PC-3 (cell line): ENCODE measurements at regions not wholly inside any gene's neighbourhood (a gene's known extent, or its start where the extent isn't known, plus 50 kb on each side); places are given as distances from the start of the nearest gene placed in this dataset.
A peak's percentile ranks its signal among the peaks of the same experiment; 100 is the strongest.

Source experiments
- ATAC-seq: fragments of 200-7000 bp; cut with Tn5 transposase; 2 replicates; pipeline ENCODE4 v1.9.1; 2020; ENCODE audit warnings: mild to moderate bottlenecking, moderate library complexity
- BruUV-seq: library from RNA; stranded (reverse); fragments of 400-500 nt; replicated peaks from 2 replicates; lab custom pipeline; 2021; lab: Mats Ljungman, UMichigan
- CTCF ChIA-PET: fragments of 300-600 bp; sonication (Branson Sonifier 250); formaldehyde crosslinking; loops from one replicate; lab custom pipeline; 2022; ENCODE audit warnings: antibody characterized with exemption; lab: Charles Lee
- POLR2A ChIA-PET: fragments of 300-600 bp; sonication (Branson Sonifier 250); formaldehyde crosslinking; loops from one replicate; lab custom pipeline; 2022; ENCODE audit warnings: antibody characterized with exemption; ENCODE audit not compliant: unreplicated experiment; lab: Charles Lee
- DNase-seq: peaks from one replicate; pipeline ENCODE4 v3.0.0-alpha.2; 2015
- H2AFZ ChIP-seq: fragments of 300-600 bp; sonication (generic); 2 replicates; pipeline ENCODE4 v1.6.0; 2016; ENCODE audit warnings: antibody characterized with exemption, low read length
- H3F3A ChIP-seq: fragments of 300-600 bp; sonication (generic); one replicate; pipeline ENCODE4 v1.6.0; 2017; ENCODE audit warnings: antibody characterized with exemption, low read length, control low read depth, mild to moderate bottlenecking; ENCODE audit not compliant: unreplicated experiment
- H3K27ac ChIP-seq: fragments of 300-600 bp; sonication (generic); 2 replicates; pipeline ENCODE4 v1.5.1; 2016; ENCODE audit warnings: mild to moderate bottlenecking, low read length
- H3K27me3 ChIP-seq: fragments of 300-600 bp; sonication (generic); 2 replicates; pipeline ENCODE4 v1.6.1; 2016; ENCODE audit warnings: low read length, mixed read lengths
- H3K36me3 ChIP-seq: fragments of 300-600 bp; sonication (generic); 2 replicates; pipeline ENCODE4 v1.6.1; 2016; ENCODE audit warnings: low read depth, mixed run types, low read length, mixed read lengths
- H3K4me1 ChIP-seq: fragments of 300-600 bp; sonication (generic); 2 replicates; pipeline ENCODE4 v1.5.1; 2016; ENCODE audit warnings: low read length; ENCODE audit not compliant: insufficient read depth
- H3K4me2 ChIP-seq: fragments of 300-600 bp; sonication (generic); 2 replicates; pipeline ENCODE4 v1.6.0; 2016; ENCODE audit warnings: low read length
- H3K4me3 ChIP-seq: fragments of 300-600 bp; sonication (generic); 2 replicates; pipeline ENCODE4 v1.5.1; 2016; ENCODE audit warnings: mild to moderate bottlenecking, low read length, mixed read lengths
- H3K79me2 ChIP-seq: fragments of 300-600 bp; sonication (generic); 2 replicates; pipeline ENCODE4 v1.6.1; 2017; ENCODE audit warnings: low read length, mixed read lengths
- H3K9ac ChIP-seq: fragments of 300-600 bp; sonication (generic); 2 replicates; pipeline ENCODE4 v1.6.0; 2016; ENCODE audit warnings: mild to moderate bottlenecking, low read length
- H3K9me2 ChIP-seq: fragments of 300-600 bp; sonication (generic); replicated peaks from 2 replicates; pipeline ENCODE4 v1.6.1; 2016; ENCODE audit warnings: mixed run types, low read length, mixed read lengths
- H3K9me3 ChIP-seq: fragments of 300-600 bp; sonication (generic); 2 replicates; pipeline ENCODE4 v1.6.1; 2016; ENCODE audit warnings: low read length, mixed read lengths
- H4K20me1 ChIP-seq: fragments of 300-600 bp; sonication (generic); 2 replicates; pipeline ENCODE4 v1.6.1; 2016; ENCODE audit warnings: low read length, mixed read lengths
- CTCF ChIP-seq: fragments of 300-600 bp; sonication (generic); conservative IDR thresholded peaks from 2 replicates; pipeline ENCODE4 v1.5.1; 2017; ENCODE audit warnings: antibody characterized with exemption, low read depth, mild to moderate bottlenecking, low read length
- EZH2 ChIP-seq: fragments of 300-600 bp; sonication (generic); IDR thresholded peaks from one replicate; pipeline ENCODE4 v1.6.1; 2017; ENCODE audit warnings: antibody characterized with exemption, mild to moderate bottlenecking, low read length; ENCODE audit not compliant: unreplicated experiment
- EZH2phosphoT487 ChIP-seq: fragments of 300-600 bp; sonication (generic); IDR thresholded peaks from 2 replicates; pipeline ENCODE4 v1.6.1; 2018; ENCODE audit warnings: mild to moderate bottlenecking, antibody characterized with exemption, low read length, borderline replicate concordance
- intact Hi-C: fragments of 100-400 bp; cut with micrococcal nuclease; formaldehyde crosslinking; loops from 2 replicates; pipeline ENCODE4 v1.9.0; 2023

DNA sequence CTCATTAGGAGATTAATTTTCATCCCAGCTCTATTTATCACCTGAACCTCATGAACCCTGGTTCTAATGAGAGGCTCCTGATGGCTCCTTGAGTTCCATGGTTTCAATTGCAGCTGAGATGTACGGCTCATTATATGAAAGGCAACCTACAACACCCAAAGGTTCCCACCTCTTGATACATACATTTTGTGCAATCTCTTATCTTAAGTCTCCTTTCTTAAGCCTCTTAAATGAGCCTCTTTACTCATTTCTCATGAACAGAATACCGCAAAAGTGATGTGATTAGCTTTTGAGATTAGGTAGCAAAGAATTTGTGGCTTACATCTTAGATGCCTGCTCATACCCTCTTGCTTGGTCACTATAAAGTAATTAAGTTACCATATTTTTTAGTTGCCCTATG is 1964.0 kb upstream of the CDH6 start:
- Histone ChIP-seq H3K4me3 (no peak overlapping the region), H3K9me2 (no peaks in the 10 kb centered on the region), H3K9ac (no peak overlapping the region), H3K36me3 (no peaks in the 10 kb centered on the region), H2AFZ (no peak overlapping the region), H3K9me3 (no peaks in the 10 kb centered on the region), H3K79me2 (no peaks in the 10 kb centered on the region), H3K4me2 (no peak overlapping the region), H4K20me1 (no peaks in the 10 kb centered on the region), H3K27ac (no peak overlapping the region), H3K4me1 (no peaks in the 10 kb centered on the region), H3F3A (no peaks in the 10 kb centered on the region), H3K27me3 (no peaks in the 10 kb centered on the region)
- ChIA-PET CTCF (no interaction called here), POLR2A (no interaction called here)
- DNase-seq = no peak
- no TSS peak for BruUV-seq
- TF ChIP-seq EZH2 = no peak
- TF ChIP-seq CTCF = no peak
- no peak for TF ChIP-seq EZH2phosphoT487
- intact Hi-C loops = loop anchor here (10.0 kb wide), 1 partner anchor 575 kb away; no protein-coding TSS in a partner anchor
- no peak for ATAC-seq

DNA sequence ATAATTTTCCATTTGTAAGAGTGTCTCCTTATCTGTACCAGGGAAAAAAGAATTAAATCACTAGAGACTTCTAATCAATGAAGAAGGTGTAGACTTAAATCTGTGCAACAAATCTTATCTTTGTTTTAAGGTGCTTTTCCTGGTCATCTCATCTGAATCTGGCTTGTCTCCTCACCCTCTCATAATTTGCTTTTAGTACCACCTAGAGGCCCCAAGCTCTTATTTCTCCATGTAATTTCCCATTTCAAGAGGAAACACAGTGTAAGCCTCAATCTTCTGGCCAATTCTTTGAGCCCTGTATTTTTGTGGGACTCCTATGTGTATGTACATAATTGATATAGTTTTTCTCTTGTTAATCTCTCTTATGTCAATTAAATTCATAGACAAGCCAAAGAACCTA is 1975.3 kb upstream of the CDH6 start:
- no TSS peak for BruUV-seq
- Histone ChIP-seq H3K4me3 (no peak overlapping the region), H3K79me2 (no peaks in the 10 kb centered on the region), H3K27me3 (no peaks in the 10 kb centered on the region), H3K4me1 (no peaks in the 10 kb centered on the region), H3K9me2 (no peaks in the 10 kb centered on the region), H3F3A (no peaks in the 10 kb centered on the region), H3K27ac (no peak overlapping the region), H2AFZ (no peak overlapping the region; the same call in 1 of the 2 replicates), H3K36me3 (no peaks in the 10 kb centered on the region), H3K4me2 (no peak overlapping the region), H4K20me1 (no peaks in the 10 kb centered on the region), H3K9ac (no peak overlapping the region), H3K9me3 (no peaks in the 10 kb centered on the region)
- ATAC-seq (peak; percentile 53), DNase-seq (peak; percentile 24)
- intact Hi-C loops = loop anchor here (1.0 kb wide), 2 partner anchors 213 to 314 kb away; no protein-coding TSS in a partner anchor
- POLR2A ChIA-PET = no interaction called here
- TF ChIP-seq EZH2phosphoT487 = no peak
- peak; percentile 41 for TF ChIP-seq CTCF
- CTCF ChIA-PET = interaction anchor here (1.0 kb wide), 1 partner anchor 213 kb away, joined by 5 read pairs; no protein-coding TSS in a partner anchor

GRCh38 chr5:29214839-29215238 is 1978.6 kb upstream of the CDH6 start:
- POLR2A ChIA-PET = no interaction called here
- ATAC-seq = no peak
- Histone ChIP-seq H3F3A (no peaks in the 10 kb centered on the region), H3K9me3 (no peaks in the 10 kb centered on the region), H3K36me3 (no peaks in the 10 kb centered on the region), H2AFZ (no peak overlapping the region), H3K9me2 (no peaks in the 10 kb centered on the region), H3K27ac (no peak overlapping the region), H3K4me1 (no peaks in the 10 kb centered on the region), H3K79me2 (no peaks in the 10 kb centered on the region), H3K9ac (no peak overlapping the region), H4K20me1 (no peaks in the 10 kb centered on the region), H3K27me3 (no peaks in the 10 kb centered on the region), H3K4me2 (no peak overlapping the region), H3K4me3 (no peak overlapping the region)
- TF ChIP-seq CTCF = no peak
- TF ChIP-seq EZH2 = no peak
- TF ChIP-seq EZH2phosphoT487 = no peak
- no TSS peak for BruUV-seq
- DNase-seq = no peak
- intact Hi-C loops = no loop called here
- CTCF ChIA-PET = no interaction called here
